Transverse colon (tissue), 4 donors: ENCODE measurements at regions not wholly inside any gene's neighbourhood (a gene's known extent, or its start where the extent isn't known, plus 50 kb on each side); places are given as distances from the start of the nearest gene placed in this dataset.

ENCODE experiments used
- DNase-seq: peaks from one replicate; pipeline ENCODE4 v3.0.0-alpha.2; 2019
- H3K27ac ChIP-seq, 4 donors: fragments of 200-600 bp; sonication (generic); 2 replicates each; pipeline ENCODE4 v1.5.1; 2016 to 2018; ENCODE audit warnings: inconsistent platforms in 4 of 4
- H3K27me3 ChIP-seq: fragments of 200-600 bp; sonication (generic); 2 replicates; pipeline ENCODE4 v1.5.1; 2017; ENCODE audit warnings: inconsistent platforms
- H3K36me3 ChIP-seq, 4 donors: fragments of 200-600 bp; sonication (generic); 2 replicates each; pipeline ENCODE4 v1.5.1; 2017 to 2019; ENCODE audit warnings: inconsistent platforms in 4 of 4
- H3K4me1 ChIP-seq, 4 donors: fragments of 200-600 bp; sonication (generic); 2 replicates each; pipeline ENCODE4 v1.5.1; 2017 to 2020; ENCODE audit warnings: inconsistent platforms in 4 of 4
- H3K4me3 ChIP-seq, 4 donors: fragments of 200-600 bp; sonication (generic); 1 replicate in 1 of 4; 2 replicates in 3 of 4; pipeline versions ENCODE4 v1.5.1 to v1.6.1; 2017 to 2019; ENCODE audit warnings: inconsistent platforms in 4 of 4
- H3K9me3 ChIP-seq, 2 donors: fragments of 200-600 bp; sonication (generic); 2 replicates each; pipeline ENCODE4 v1.5.1; 2017 to 2019; ENCODE audit warnings: inconsistent platforms in 2 of 2
- CTCF ChIP-seq, 5 experiments: fragments of 200-600 bp in 3 of 5; fragments of 450-650 bp in 2 of 5; sonication (generic) in 3 of 5; IDR thresholded peaks; 1 replicate in 2 of 5; 2 replicates in 3 of 5; pipeline ENCODE4 v1.5.1; 2016 to 2017; ENCODE audit warnings: antibody characterized with exemption in 5 of 5, inconsistent platforms in 3 of 5, mild to moderate bottlenecking in 2 of 5, moderate library complexity in 1 of 5
- EP300 ChIP-seq: sonication (generic); formaldehyde crosslinking; IDR thresholded peaks from one replicate; pipeline ENCODE4 v1.6.1; 2017; ENCODE audit warnings: antibody characterized with exemption, low read depth
- POLR2A ChIP-seq: fragments of 450-650 bp; IDR thresholded peaks from one replicate; pipeline ENCODE4 v1.6.1; 2016; ENCODE audit warnings: antibody characterized with exemption, mild to moderate bottlenecking, moderate library complexity
- POLR2AphosphoS5 ChIP-seq, 3 donors: sonication (generic); formaldehyde crosslinking; IDR thresholded peaks; one replicate each; pipeline ENCODE4 v1.6.1; 2016; ENCODE audit warnings: antibody characterized with exemption in 3 of 3
- WGBS, 2 donors: methylation state at CpG; one replicate each; pipeline ENCODE4 v1.1.5; 2018; ENCODE audit warnings: low coverage in 1 of 2; 5-methylcytosine and 5-hydroxymethylcytosine counted together
- in situ Hi-C, 4 donors: fragments of 200-750 bp; cut with MboI; loops; one replicate each; pipeline versions ENCODE4 v1.15.0 to v1.15.1; 2017; ENCODE audit warnings: low sequenced_read_pairs in 3 of 4, low pct_ligation_motif_present in 1 of 4, low pct_unique_long_range_greater_than_20kb in 1 of 4
- intact Hi-C: fragments of 100-400 bp; cut with DNase I; formaldehyde crosslinking; loops from one replicate; pipeline ENCODE4 v1.15.1; 2023; ENCODE audit warnings: low total_unique reads

- no peaks in the 10 kb centered on the region for H3K27me3 ChIP-seq
- intact Hi-C loops, result no loop called here
- 76 to 90% methylated on average over 3 of the region's 3 CpGs for WGBS, 2 donors
- in situ Hi-C loops, result no loop called here
- no peak for TF ChIP-seq POLR2AphosphoS5 (IDR thresholded peaks at IDR 0.05)
- no peak for TF ChIP-seq CTCF (IDR thresholded peaks at IDR 0.05)
- TF ChIP-seq EP300, result no peak
- no peak for TF ChIP-seq POLR2A
- H3K4me3 ChIP-seq, result no peak overlapping the region
- H3K4me1 ChIP-seq, result peaks cover 0 to 5% (median 0%) of the 10 kb centered on the region in 4 donors
- H3K9me3 ChIP-seq, result no peaks in the 10 kb centered on the region
- no peaks in the 10 kb centered on the region for H3K36me3 ChIP-seq
- H3K27ac ChIP-seq, result no peak overlapping the region
- no peak for DNase-seq
Measured at GRCh38 chr14:38877744-38878388, 225.2 kb downstream of the SEC23A start.

GRCh38 chr14:38874721-38875120 lies 228.3 kb downstream of the SEC23A start:
- DNase-seq, result no peak
- no peak for TF ChIP-seq POLR2AphosphoS5 (IDR thresholded peaks at IDR 0.05)
- no peak for TF ChIP-seq CTCF (IDR thresholded peaks at IDR 0.05)
- no peak for TF ChIP-seq POLR2A
- TF ChIP-seq EP300, result no peak
- H3K36me3 ChIP-seq, result no peaks in the 10 kb centered on the region
- peaks cover 0 to 3% (median 0%) of the 10 kb centered on the region in 4 donors for H3K4me1 ChIP-seq
- no peak overlapping the region for H3K27ac ChIP-seq
- intact Hi-C loops (no loop called here), in situ Hi-C loops (loop anchor here in 2 of 4 donors (5.0 to 25.0 kb wide), 2 partner anchors 152 to 987 kb away; no protein-coding TSS in a partner anchor)
- no peaks in the 10 kb centered on the region for H3K9me3 ChIP-seq
- H3K4me3 ChIP-seq, result no peak overlapping the region
- 93 to 95% methylated on average over 2 of the region's 2 CpGs for WGBS, 2 donors
- no peaks in the 10 kb centered on the region for H3K27me3 ChIP-seq

- TF ChIP-seq EP300, result no peak
- TF ChIP-seq CTCF (IDR thresholded peaks at IDR 0.05), result no peak
- no peak for TF ChIP-seq POLR2A
- no peak for TF ChIP-seq POLR2AphosphoS5 (IDR thresholded peaks at IDR 0.05)
- peaks cover 0 to 9% (median under 1%) of the 10 kb centered on the region in 4 donors for H3K4me1 ChIP-seq
- 63 to 69% methylated on average over 3 of the region's 3 CpGs for WGBS, 2 donors
- H3K27me3 ChIP-seq, result no peaks in the 10 kb centered on the region
- H3K4me3 ChIP-seq, result no peak overlapping the region
- H3K9me3 ChIP-seq, result no peaks in the 10 kb centered on the region
- no peak overlapping the region for H3K27ac ChIP-seq
- no peaks in the 10 kb centered on the region for H3K36me3 ChIP-seq
- in situ Hi-C loops (loop anchor here in 2 of 4 donors (5.0 to 25.0 kb wide), 2 partner anchors 152 to 987 kb away; no protein-coding TSS in a partner anchor), intact Hi-C loops (no loop called here)
- no peak for DNase-seq
Measured at GRCh38 chr14:38873941-38874612, 229.0 kb downstream of the SEC23A start.

- intact Hi-C loops, result no loop called here
- WGBS, 2 donors, result 76 to 78% methylated on average over 3 of the region's 3 CpGs
- Histone ChIP-seq H3K27me3 (no peaks in the 10 kb centered on the region), H3K27ac (no peak overlapping the region), H3K4me1 (peaks cover 0 to 42% (median 10%) of the 10 kb centered on the region in 4 donors), H3K9me3 (no peaks in the 10 kb centered on the region), H3K4me3 (no peak overlapping the region), H3K36me3 (no peaks in the 10 kb centered on the region)
- no peak for TF ChIP-seq CTCF (IDR thresholded peaks at IDR 0.05)
- no peak for TF ChIP-seq POLR2AphosphoS5 (IDR thresholded peaks at IDR 0.05)
- TF ChIP-seq EP300, result no peak
- no peak for TF ChIP-seq POLR2A
- in situ Hi-C loops, result loop anchor here in 2 of 4 donors (5.0 to 25.0 kb wide), 2 partner anchors 148 to 983 kb away; no protein-coding TSS in a partner anchor
- DNase-seq, result no peak
Measured at GRCh38 chr14:38870296-38870836, 232.7 kb downstream of the SEC23A start.
